Left forelimb (tissue), 1 donor: ENCODE measurements at regions not wholly inside any gene's neighbourhood (a gene's known extent, or its start where the extent isn't known, plus 50 kb on each side); places are given as distances from the start of the nearest gene placed in this dataset.
"Not testable (repeated sequence)": the region's sequence is repeated elsewhere in the genome, so short reads cannot be mapped to it uniquely, and the experiment has no call there.

Experiments used
- DNase-seq: peaks from one replicate; pipeline ENCODE4 v3.0.0-alpha.2; 2018; ENCODE audit warnings: low spot score

DNA sequence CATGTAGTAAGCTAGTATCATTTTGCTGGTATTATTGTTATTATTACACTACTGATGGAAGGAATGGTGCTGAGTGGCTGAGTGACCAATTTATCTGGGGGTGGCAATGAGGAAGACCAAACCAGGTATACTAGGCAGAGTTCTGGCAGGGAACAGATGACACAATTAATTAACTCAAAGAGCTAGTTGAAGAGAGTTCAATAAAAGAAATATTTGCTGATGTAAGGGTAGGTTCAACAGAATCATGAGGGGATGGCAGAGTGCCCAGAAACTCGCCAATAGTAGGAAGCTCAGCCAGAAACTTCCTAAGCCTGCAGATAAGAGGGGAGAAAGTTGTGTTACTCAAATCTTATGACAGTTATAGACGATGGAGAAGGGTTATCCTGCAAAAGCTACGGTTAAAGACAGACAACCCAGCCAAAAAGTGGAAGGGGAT is 352.5 kb downstream of the KCNJ2 start:
- DNase-seq, result no peak

GRCh38 chr17:70523426-70523825 is 354.1 kb downstream of the KCNJ2 start:
- no peak for DNase-seq

GRCh38 chr17:70525035-70525434 is 355.7 kb downstream of the KCNJ2 start:
- not testable (repeated sequence) for DNase-seq

DNA sequence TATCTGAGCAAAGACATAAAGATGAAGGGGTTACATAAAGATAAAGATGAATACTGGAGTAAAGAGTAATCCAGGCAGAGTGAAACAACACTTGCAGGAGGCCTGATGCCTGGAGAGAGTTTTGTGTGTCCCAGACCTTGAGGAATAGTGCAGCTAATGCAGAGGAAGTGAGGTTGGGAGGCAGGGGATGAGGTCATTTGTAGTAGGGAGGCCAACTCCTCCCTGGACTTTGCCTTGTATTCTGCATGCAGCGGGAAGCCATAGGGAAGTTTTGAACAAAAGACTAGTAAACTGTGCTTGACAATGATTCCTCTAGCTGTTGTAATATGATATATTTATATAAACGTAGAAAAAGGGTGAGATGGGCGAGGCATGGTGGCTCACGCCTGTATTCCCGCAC is 356.6 kb downstream of the KCNJ2 start:
- DNase-seq, result no peak

- DNase-seq, result no peak
These were observed 358.1 kb downstream of the KCNJ2 start for GRCh38 chr17:70527364-70527888.

- DNase-seq, result no peak
These were observed 364.1 kb downstream of the KCNJ2 start for GRCh38 chr17:70533427-70533826.

- DNase-seq, result no peak
These were observed 366.7 kb downstream of the KCNJ2 start for GRCh38 chr17:70535986-70536385.

- DNase-seq, result no peak
These were observed 370.0 kb downstream of the KCNJ2 start for GRCh38 chr17:70539132-70539924.

GRCh38 chr17:70542876-70543275 is 373.5 kb downstream of the KCNJ2 start:
- no peak for DNase-seq

DNA sequence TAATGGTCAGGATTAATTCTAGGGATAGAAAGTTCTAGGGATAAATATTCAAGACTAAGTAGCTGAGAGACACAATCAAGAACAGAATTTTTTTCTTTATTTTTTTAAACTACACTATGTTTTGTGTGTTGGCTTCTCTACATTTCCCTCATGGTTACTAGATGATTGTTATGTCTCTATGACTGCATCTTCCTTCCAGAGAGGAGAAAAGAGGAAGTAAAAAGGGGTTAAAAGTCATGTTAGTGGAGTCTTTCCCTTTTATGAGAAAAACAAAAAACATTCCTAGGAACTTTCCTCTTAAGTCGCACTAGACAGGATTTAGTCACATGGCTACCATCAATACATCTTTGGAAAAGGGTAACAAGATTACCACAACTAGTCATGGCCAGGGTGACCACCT is 375.0 kb downstream of the KCNJ2 start:
- DNase-seq, result no peak

DNA sequence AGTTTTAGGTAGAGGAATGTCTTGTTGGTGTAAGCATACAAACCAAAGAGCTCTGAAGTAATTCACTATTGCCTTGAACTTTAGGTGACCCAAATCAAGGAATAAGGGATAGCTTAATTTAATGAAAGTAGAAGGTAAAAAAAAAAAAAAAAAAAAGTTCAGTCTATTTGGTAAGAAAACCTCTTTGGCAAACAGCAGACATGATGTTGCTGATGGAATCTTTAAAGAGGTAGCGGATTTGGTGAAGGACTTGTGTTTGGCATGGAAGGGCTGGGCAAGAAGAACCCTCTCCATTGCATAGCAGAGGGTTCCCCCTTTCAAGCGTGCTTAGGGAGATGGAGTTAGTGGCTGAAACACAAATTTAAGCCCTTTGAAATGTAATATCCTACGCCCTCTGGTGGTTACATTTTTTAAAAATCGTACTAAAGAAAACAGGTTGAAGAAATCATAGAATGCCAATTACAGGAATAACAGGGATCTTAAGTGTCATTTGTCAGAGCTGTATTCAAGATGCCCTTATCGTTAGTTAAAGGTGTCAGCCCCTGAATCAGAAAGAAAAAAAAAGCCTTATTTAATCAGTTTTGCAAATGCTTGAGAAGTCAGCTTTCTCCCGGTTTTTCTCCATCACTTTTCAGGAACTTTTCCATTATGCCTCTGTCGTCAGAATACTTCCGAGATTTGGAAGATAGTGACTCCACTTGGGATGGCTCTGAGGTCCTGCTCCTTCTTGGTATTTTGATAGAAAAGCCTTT is 383.1 kb downstream of the KCNJ2 start:
- DNase-seq, result no peak

DNA sequence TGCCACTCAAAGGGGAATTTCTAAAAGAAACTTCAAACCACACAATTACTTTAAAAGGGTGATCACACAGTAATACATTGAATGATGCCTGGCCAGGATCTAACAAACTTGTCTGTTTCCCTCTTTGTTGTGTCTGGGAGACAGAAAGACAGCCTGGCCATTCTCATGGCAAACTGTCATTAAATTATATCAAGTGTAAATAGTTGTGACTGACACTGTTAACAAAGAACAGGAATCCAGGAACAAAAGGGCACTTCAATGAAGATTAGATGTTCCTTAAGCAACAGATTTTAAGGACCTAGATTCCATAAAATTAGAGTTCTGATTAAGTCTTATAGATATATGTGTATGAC is 383.6 kb downstream of the KCNJ2 start:
- DNase-seq, result no peak

DNA sequence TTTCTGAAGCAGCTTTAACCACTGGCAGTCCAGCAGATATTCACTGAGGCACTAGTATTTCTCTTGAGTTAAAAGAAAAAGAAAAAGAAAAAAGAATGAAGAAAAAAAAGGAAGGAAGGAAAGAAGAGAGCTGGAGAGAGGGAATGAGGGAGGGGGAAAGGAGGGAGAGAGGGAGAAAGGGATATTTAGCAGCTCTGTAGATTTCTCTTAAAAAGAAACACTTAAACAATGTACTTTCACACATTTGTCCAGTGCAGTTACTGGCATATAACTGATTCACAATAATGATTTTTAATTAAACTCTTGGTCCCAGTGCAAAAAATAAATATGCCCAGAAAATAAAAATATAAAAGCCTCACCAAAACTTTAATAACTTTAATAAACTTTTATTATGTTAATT is 386.4 kb downstream of the KCNJ2 start:
- DNase-seq, result no peak

GRCh38 chr17:70558821-70559220 is 389.5 kb downstream of the KCNJ2 start:
- DNase-seq, result no peak

GRCh38 chr17:70560471-70560870 is 391.1 kb downstream of the KCNJ2 start:
- no peak for DNase-seq

GRCh38 chr17:70562137-70562536 is 392.8 kb downstream of the KCNJ2 start:
- DNase-seq, result no peak

DNA sequence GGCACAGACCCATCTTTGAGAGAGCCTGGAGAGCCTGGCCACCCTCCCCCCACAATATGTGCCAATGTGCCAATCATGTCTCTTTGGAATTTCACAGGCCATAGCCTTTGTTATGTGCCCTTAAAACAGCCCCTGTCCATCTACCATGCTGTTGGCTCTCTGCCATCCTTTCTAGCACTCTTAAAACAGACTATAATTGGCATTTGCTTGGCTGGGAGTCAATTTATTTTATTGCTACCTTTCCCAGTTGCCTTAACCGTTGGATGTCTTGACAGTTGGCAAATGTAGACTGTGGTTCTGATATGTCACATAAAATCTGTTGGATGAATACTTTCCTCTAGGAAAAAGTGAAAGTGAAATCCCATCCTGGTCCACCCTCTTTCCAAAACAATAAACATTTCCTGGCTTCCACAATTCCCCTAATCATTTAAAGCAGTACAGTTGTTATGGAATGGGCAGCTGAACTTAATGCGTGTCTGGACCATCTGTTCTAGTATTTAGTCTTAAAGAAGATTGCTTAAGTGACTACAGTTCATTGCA is 394.0 kb downstream of the KCNJ2 start:
- DNase-seq, result no peak

- no peak for DNase-seq
These were observed 394.8 kb downstream of the KCNJ2 start for GRCh38 chr17:70564006-70564620.

GRCh38 chr17:70569128-70569527 is 399.8 kb downstream of the KCNJ2 start:
- no peak for DNase-seq

DNA sequence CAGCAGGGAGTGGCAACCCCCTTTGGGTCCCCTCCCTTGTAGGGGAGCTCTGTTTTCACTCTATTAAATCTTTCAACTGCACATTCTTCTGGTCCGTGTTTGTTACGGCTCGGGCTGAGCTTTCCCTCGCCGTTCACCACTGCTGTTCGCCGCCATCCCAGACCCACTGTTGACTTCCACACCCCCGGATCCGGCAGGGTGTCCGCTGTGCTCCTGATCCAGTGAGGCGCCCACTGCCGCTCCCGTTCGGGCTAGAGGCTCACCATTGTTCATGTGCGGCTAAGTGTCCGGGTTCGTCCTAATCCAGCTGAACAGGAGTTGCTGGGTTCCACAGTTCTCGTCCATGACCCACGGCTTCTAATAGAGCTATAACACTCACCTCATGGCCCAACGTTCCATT is 408.1 kb downstream of the KCNJ2 start:
- no peak for DNase-seq

DNA sequence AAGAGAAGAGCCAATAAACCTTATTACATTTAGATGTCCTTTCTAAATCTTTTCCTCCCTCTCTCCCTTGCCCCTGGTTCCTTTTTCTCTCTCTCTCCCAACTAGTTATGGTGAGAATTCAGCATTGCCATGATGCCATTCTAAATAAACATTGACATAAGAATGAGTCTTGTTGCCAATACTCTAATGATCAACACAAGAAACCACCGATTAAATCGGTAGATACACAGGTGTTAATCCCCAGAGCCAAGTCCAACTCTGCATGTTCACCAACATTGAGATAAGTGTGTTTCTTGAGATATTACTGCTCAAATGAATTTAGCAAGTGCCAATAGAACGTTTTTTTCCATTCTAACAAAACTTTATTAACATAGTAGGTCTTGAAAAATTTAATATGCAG is 412.1 kb downstream of the KCNJ2 start:
- DNase-seq, result no peak

DNA sequence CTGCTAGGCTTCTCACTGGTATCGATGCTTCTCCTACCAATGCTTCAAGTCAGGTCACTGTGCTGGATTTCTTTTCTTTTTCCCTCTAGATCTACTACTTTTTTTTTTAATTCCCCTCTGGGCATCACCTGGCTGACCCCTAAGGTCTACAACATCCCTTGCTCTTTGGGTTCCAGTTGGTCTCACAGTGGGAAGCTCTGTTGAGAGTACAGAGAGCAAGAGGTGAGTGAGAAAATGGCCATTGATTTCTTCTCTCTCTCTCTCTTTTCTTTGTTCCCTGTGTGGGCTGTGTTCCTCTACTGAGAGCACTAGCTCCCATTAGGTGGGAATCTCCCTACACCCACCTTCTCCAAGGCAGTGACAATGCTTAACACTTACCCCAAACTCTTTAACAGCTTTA is 413.4 kb downstream of the KCNJ2 start:
- DNase-seq, result no peak

DNA sequence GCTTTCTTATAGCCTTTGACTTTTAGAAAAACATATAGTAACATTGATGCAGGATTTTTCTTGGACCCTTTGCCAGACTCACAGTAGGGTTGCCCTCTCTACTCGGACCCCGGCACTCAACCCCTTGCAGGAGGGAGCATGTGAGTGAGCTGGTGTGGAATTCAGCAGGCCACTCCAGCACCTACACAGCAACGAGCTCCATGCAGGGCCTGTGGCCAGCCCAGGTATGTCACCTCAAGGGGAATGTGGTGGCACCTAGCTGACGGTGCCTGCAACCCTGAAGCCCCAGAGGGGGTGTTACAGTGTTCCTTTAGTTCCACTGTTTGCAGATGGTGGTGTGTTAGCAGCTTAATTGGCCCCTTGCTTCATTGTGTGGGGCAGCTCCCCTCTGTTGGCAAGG is 414.9 kb downstream of the KCNJ2 start:
- DNase-seq, result no peak
